ENCODE measurements at regions not wholly inside any gene's neighbourhood (a gene's known extent, or its start where the extent isn't known, plus 50 kb on each side); places are given as distances from the start of the nearest gene placed in this dataset.

DNA sequence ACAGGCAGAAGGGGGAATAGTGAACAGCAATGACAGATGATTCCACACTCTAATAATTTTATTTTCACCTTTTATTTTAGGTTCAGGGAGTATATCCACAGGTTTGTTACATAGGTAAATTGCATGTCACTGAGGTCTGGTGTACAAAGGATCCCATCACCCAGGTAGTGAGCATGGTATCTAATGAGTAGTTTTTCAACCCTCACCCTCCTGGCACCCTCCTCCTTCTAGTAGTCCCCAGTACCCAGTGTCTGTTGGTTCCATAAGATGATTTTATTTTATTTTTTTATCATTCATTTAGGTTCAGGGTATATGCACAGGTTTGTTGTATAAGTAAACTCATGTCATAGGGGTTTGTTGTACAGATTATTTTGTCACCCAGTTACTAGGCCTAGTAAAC, 58.6 kb upstream of the UGT8 start:
- no peak overlapping the region for H3K4me3 ChIP-seq (ENCODE audit: low read depth, low read length)
- TF ChIP-seq, protein P1, sequence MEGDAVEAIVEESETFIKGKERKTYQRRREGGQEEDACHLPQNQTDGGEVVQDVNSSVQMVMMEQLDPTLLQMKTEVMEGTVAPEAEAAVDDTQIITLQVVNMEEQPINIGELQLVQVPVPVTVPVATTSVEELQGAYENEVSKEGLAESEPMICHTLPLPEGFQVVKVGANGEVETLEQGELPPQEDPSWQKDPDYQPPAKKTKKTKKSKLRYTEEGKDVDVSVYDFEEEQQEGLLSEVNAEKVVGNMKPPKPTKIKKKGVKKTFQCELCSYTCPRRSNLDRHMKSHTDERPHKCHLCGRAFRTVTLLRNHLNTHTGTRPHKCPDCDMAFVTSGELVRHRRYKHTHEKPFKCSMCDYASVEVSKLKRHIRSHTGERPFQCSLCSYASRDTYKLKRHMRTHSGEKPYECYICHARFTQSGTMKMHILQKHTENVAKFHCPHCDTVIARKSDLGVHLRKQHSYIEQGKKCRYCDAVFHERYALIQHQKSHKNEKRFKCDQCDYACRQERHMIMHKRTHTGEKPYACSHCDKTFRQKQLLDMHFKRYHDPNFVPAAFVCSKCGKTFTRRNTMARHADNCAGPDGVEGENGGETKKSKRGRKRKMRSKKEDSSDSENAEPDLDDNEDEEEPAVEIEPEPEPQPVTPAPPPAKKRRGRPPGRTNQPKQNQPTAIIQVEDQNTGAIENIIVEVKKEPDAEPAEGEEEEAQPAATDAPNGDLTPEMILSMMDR (IDR thresholded peaks at IDR 0.05; ENCODE audit: low read depth, low read length) = no peak

DNA sequence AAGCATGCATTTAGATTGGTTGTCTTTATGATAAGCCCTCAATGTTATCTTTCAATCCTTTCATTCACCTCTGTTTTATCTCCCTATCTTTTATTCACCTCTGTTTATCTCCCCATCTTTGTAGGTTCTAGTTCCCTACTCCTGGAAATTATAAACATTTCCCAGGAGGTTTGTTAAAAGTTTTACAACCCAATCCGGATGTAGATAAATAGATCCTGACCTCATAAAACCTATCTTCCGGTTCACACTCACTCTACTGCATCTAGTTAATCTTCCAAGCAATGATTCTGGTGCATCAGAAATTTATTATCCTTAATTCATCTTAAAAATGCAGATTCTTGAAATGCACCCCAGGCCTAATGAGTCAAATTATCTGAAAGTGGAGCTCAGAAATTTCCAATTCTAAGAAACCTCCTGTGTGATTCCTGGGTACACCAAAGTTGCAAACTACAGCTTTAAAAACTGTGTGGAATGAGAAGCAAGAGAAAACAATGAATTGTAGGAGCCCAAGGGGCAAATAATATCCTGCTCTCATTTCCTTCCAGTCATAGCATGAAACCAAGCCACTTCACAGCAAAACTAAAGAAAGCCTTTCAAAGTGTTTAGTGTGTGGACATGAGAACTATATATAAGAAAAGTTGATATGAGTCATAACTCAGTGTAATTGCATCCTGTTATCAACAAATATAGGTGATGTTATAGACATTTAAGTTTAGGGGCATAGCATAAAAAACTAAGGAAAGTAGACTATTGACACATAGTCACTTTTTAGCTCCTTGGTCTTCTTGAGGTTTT, 51.1 kb upstream of the UGT8 start:
- TF ChIP-seq, protein P1 (IDR thresholded peaks at IDR 0.05; ENCODE audit: low read depth, low read length) = no peak
- H3K4me3 ChIP-seq (ENCODE audit: low read depth, low read length) = no peak overlapping the region
